ENCODE measurements at regions not wholly inside any gene's neighbourhood (a gene's known extent, or its start where the extent isn't known, plus 50 kb on each side); places are given as distances from the start of the nearest gene placed in this dataset.

DNA sequence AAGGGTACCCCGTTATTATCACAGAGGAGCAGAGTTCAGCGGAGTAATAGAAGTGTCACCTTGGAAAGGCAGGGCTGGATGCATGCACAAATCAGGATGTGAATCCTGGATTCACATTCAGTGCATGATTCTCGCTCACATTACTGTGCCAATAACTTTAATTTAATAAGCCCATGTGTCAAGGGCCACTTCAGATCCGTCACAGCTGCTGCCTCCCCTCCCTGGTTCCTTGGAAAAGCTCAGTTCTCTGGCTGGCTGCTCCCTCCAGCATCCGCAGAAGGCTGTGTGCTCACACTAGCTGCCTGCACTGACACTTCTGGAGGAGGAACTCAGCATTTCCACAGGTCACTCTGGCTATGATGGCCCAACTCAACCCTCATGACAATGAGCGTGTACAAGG lies 256.8 kb upstream of the ADAMTS16 start:
- no peak overlapping the region for H3K4me3 Mint-ChIP-seq
- Histone ChIP-seq H3K4me3 (ENCODE audit: control extremely low read depth in 1 of 5, extremely low read depth in 1 of 5, insufficient read depth in 1 of 5, low read depth in 2 of 5, low read length in 4 of 5) (no peak overlapping the region), H3K27ac (ENCODE audit: low read length in 2 of 2) (no peak overlapping the region), H3K4me2 (replicated peaks; ENCODE audit: low read depth, low read length, poor library complexity, severe bottlenecking) (no peak overlapping the region), H4K20me1 (ENCODE audit: control insufficient read depth, insufficient read depth, low read length, poor library complexity, severe bottlenecking) (no peaks in the 10 kb centered on the region), H3K27me3 (replicated peaks in 1 of 4; ENCODE audit: control extremely low read depth in 1 of 4, control insufficient read depth in 3 of 4, insufficient read depth in 4 of 4, low read length in 3 of 4) (no peaks in the 10 kb centered on the region), H3K4me1 (ENCODE audit: control insufficient read depth in 2 of 2, insufficient read depth in 2 of 2, low read length in 2 of 2) (no peaks in the 10 kb centered on the region), H2AFZ (ENCODE audit: insufficient read depth, low read depth, low read length, poor library complexity, severe bottlenecking) (no peak overlapping the region), H3K9ac (ENCODE audit: low read length) (no peak overlapping the region), H3K36me3 (replicated peaks in 1 of 2; ENCODE audit: control extremely low read depth in 1 of 2, control insufficient read depth in 1 of 2, extremely low read depth in 1 of 2, insufficient read depth in 2 of 2, low read length in 1 of 2) (no peaks in the 10 kb centered on the region), H3K9me3 (ENCODE audit: control extremely low read depth in 1 of 3, control insufficient read depth in 2 of 3, insufficient read depth in 1 of 3, low read length in 2 of 3) (peaks cover 0 to 13% (median 0%) of the 10 kb centered on the region in 3 donors), H3K79me2 (ENCODE audit: control insufficient read depth, insufficient read depth, low read length) (no peaks in the 10 kb centered on the region)
- ChIA-PET CTCF (no interaction called here), POLR2A (no interaction called here)
- no peak overlapping the region for H3K27ac Mint-ChIP-seq
- no peaks in the 10 kb centered on the region for H3K9me3 Mint-ChIP-seq (ENCODE audit: insufficient read depth)
- intact Hi-C loops (cut with micrococcal nuclease): no loop called here
- no peak for ATAC-seq (ENCODE audit: low read depth)
- TF ChIP-seq, protein P1, sequence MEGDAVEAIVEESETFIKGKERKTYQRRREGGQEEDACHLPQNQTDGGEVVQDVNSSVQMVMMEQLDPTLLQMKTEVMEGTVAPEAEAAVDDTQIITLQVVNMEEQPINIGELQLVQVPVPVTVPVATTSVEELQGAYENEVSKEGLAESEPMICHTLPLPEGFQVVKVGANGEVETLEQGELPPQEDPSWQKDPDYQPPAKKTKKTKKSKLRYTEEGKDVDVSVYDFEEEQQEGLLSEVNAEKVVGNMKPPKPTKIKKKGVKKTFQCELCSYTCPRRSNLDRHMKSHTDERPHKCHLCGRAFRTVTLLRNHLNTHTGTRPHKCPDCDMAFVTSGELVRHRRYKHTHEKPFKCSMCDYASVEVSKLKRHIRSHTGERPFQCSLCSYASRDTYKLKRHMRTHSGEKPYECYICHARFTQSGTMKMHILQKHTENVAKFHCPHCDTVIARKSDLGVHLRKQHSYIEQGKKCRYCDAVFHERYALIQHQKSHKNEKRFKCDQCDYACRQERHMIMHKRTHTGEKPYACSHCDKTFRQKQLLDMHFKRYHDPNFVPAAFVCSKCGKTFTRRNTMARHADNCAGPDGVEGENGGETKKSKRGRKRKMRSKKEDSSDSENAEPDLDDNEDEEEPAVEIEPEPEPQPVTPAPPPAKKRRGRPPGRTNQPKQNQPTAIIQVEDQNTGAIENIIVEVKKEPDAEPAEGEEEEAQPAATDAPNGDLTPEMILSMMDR (IDR thresholded peaks at IDR 0.05): no peak
- TF ChIP-seq EZH2 (IDR thresholded peaks at IDR 0.05; ENCODE audit: borderline replicate concordance, insufficient read depth, low read depth, low read length, poor library complexity, severe bottlenecking): no peak
- DNase-seq: no peak
- H3K27me3 Mint-ChIP-seq: no peaks in the 10 kb centered on the region
- no peaks in the 10 kb centered on the region for H3K4me1 Mint-ChIP-seq
- 80% methylated on average over 5 of the region's 6 CpGs for WGBS (ENCODE audit: insufficient coverage)

DNA sequence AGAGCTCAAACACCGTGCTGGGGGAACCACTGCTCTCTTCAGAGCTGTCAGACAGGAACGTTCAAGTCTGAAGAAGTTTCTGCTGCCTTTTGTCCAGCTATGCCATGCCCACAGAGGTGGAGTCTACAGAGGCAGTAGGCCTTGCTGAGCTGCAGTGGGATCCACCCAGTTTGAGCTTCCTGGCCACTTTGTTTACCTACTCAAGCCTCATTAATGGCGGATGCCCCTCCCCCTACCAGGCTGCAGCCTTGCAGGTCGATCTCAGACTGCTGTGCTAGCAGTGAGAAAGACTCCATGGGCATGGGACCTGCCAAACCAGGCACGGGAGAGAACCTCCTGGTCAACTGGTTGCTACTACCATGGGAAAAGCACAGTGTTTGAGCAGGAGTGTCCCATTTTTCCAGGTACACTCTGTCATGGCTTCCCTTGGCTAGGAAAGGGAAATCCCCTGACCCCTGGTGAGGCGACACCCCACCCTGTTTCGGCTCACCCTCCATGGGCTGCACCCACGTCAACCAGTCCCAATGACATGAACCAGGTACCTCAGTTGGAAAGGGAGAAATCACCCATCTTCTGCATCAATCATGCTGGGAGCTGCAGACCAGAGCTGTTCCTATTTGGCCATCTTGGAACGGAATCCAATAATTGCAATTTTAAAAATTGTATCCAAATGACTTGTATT lies 246.9 kb upstream of the ADAMTS16 start:
- TF ChIP-seq EZH2 (IDR thresholded peaks at IDR 0.05; ENCODE audit: borderline replicate concordance, insufficient read depth, low read depth, low read length, poor library complexity, severe bottlenecking): no peak
- TF ChIP-seq, protein P1 (IDR thresholded peaks at IDR 0.05): no peak
- H3K9ac ChIP-seq (ENCODE audit: low read length): no peak overlapping the region
- 57% methylated on average over 8 of the region's 9 CpGs for WGBS (ENCODE audit: insufficient coverage)
- H3K4me1 ChIP-seq (ENCODE audit: control insufficient read depth in 2 of 2, insufficient read depth in 2 of 2, low read length in 2 of 2): no peaks in the 10 kb centered on the region
- Mint-ChIP-seq H3K27ac (no peak overlapping the region), H3K27me3 (no peaks in the 10 kb centered on the region), H3K9me3 (ENCODE audit: insufficient read depth) (no peaks in the 10 kb centered on the region), H3K4me1 (no peaks in the 10 kb centered on the region), H3K4me3 (no peak overlapping the region)
- no peaks in the 10 kb centered on the region for H4K20me1 ChIP-seq (ENCODE audit: control insufficient read depth, insufficient read depth, low read length, poor library complexity, severe bottlenecking)
- CTCF ChIA-PET: no interaction called here
- H3K79me2 ChIP-seq (ENCODE audit: control insufficient read depth, insufficient read depth, low read length): no peaks in the 10 kb centered on the region
- ATAC-seq (ENCODE audit: low read depth) (no peak), DNase-seq (no peak)
- H3K27me3 ChIP-seq (replicated peaks in 1 of 4; ENCODE audit: control extremely low read depth in 1 of 4, control insufficient read depth in 3 of 4, insufficient read depth in 4 of 4, low read length in 3 of 4): no peaks in the 10 kb centered on the region
- no peak overlapping the region for H3K4me2 ChIP-seq (replicated peaks; ENCODE audit: low read depth, low read length, poor library complexity, severe bottlenecking)
- H2AFZ ChIP-seq (ENCODE audit: insufficient read depth, low read depth, low read length, poor library complexity, severe bottlenecking): no peak overlapping the region
- H3K36me3 ChIP-seq (replicated peaks in 1 of 2; ENCODE audit: control extremely low read depth in 1 of 2, control insufficient read depth in 1 of 2, extremely low read depth in 1 of 2, insufficient read depth in 2 of 2, low read length in 1 of 2): no peaks in the 10 kb centered on the region
- H3K4me3 ChIP-seq (ENCODE audit: control extremely low read depth in 1 of 5, extremely low read depth in 1 of 5, insufficient read depth in 1 of 5, low read depth in 2 of 5, low read length in 4 of 5): no peak overlapping the region
- POLR2A ChIA-PET: no interaction called here
- intact Hi-C loops (cut with micrococcal nuclease): no loop called here
- no peak overlapping the region for H3K27ac ChIP-seq (ENCODE audit: low read length in 2 of 2)
- H3K9me3 ChIP-seq (ENCODE audit: control extremely low read depth in 1 of 3, control insufficient read depth in 2 of 3, insufficient read depth in 1 of 3, low read length in 2 of 3): peaks cover 0 to 3% (median 0%) of the 10 kb centered on the region in 3 donors
